ENCODE measurements at regions not wholly inside any gene's neighbourhood (a gene's known extent, or its start where the extent isn't known, plus 50 kb on each side); places are given as distances from the start of the nearest gene placed in this dataset.
A peak's percentile ranks its signal among the peaks of the same experiment; 100 is the strongest.
"Not testable (repeated sequence)": the region's sequence is repeated elsewhere in the genome, so short reads cannot be mapped to it uniquely, and the experiment has no call there.

DNA sequence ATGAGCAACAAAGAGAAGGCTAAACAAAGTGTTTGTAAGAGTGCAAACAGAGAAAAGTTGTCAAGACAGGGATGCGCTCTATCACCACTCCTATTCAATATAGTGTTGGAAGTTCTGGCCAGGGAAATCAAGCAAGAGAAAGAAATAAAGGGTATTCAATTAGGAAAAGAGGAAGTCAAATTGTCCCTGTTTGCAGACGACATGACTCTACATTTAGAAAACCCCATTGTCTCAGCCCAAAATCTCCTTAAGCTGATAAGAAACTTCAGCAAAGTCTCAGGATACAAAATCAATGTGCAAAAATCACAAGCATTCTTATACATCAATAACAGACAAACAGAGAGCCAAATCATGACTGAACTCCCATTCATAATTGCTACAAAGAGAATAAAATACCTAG is 143.4 kb upstream of the POGK start:
- DNase-seq (ENCODE audit: low read depth) = not testable (repeated sequence)

DNA sequence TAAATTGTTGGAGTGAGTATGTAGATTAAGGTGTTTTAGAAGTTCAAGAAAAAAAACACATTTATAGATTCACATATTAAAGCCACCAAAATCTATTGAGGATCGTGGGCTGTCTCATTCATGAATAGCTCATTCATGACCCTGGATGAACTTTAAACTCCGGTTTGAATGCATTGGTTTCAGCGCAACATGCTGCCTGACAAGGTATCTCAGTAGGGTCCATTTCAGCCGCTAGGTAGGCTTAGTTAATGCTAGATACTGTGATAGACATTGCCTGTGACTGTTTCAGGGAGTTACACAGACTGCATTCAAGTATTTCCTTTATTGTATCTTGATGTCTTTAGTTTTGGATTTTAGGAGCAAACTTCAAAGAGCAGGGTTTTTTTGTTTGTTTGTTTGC is 140.5 kb upstream of the POGK start:
- no peak for DNase-seq (ENCODE audit: low read depth)

DNA sequence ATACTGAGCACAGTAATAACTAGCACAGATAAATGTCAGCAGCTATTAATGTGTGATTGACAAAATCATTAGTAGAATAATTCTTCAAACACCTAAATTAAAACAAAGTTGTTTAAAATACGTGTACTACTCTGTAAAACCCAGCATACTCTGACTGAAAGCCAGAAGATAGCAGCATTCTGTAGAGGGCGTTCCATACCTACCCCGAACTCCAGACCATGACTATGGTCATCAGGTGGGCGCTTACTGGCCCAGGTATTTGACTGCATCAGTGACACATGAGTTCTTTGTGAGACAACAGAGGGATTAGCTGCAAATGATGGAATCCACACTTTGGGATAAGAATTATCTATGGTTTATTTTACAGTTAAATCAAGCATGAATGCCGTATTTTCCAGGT is 139.7 kb upstream of the POGK start:
- DNase-seq (ENCODE audit: low read depth) = no peak

GRCh38 chr1:166700696-166701095 is 138.6 kb upstream of the POGK start:
- no peak for DNase-seq (ENCODE audit: low read depth)

DNA sequence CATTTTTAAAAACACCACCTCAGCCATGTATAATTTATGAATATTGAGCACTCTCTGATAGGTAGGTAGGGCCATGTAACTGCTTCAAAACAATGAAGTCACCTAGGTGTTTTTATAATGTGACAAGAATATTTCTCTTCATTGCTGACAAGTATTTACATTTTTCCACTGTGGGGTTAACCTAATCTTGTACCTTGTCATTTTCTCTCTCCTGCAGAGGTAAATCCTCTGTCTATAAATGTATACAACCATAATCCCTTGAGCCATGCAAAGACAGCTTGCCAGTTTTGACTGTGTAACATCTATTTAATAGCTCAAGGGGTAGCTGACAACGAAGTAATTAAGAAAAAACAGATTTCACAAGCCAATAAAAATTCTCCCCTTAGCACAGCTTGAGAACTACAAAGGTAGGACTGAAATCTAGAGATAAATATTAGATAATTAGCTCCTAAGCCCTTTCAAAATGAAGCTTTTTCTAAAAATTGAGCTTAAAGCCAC is 137.6 kb upstream of the POGK start:
- DNase-seq (ENCODE audit: low read depth) = no peak

- DNase-seq (ENCODE audit: low read depth) = no peak
These were observed 136.1 kb upstream of the POGK start for GRCh38 chr1:166703141-166703540.

GRCh38 chr1:166703726-166704462 is 135.4 kb upstream of the POGK start:
- DNase-seq (ENCODE audit: low read depth) = no peak

DNA sequence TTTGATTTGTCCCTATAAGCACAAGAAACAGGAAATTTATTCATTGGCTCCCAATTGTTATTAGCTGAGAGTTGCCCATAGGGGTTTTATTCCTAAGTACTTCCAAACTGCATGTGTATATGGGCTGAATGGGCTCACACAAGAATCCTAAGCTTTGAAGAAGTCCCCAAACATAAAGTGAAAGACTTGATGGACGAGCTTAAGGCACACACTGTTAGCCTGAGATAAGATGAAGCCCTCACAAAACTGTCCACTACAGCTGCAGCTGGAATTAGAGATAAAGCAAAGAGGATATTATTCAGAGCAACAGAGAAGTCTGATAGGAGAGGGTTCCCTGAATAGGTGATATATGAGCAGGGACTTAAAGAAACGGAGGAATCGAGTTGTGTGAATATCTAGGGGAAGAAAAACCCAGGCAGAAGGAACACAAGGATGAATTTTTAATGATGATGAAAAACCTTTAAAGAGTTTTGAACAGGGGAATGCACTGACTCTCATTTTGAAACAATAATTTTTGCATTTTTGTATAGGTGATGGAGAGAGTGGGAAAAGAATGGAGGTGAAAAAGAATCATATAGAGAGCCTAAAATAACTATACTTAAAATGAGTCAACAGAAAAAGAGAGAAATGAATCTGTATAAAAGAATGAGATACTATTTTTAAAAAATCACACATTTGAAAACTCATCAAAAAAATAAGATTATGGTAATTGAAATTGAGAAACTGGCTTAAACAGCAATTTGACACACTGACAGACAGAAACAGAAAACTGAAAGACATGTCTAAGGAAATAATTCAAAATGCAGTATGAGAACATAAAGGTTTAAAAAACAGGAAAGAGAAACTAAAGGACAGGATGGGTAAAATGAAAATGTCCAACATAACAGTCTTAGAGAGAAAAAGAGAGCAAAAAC is 133.6 kb upstream of the POGK start:
- no peak for DNase-seq (ENCODE audit: low read depth)

- no peak for DNase-seq (ENCODE audit: low read depth)
These were observed 122.7 kb upstream of the POGK start for GRCh38 chr1:166716620-166717019.

- peak; percentile 20 for DNase-seq (ENCODE audit: low read depth)
These were observed 118.1 kb upstream of the POGK start for GRCh38 chr1:166721145-166721544.

DNA sequence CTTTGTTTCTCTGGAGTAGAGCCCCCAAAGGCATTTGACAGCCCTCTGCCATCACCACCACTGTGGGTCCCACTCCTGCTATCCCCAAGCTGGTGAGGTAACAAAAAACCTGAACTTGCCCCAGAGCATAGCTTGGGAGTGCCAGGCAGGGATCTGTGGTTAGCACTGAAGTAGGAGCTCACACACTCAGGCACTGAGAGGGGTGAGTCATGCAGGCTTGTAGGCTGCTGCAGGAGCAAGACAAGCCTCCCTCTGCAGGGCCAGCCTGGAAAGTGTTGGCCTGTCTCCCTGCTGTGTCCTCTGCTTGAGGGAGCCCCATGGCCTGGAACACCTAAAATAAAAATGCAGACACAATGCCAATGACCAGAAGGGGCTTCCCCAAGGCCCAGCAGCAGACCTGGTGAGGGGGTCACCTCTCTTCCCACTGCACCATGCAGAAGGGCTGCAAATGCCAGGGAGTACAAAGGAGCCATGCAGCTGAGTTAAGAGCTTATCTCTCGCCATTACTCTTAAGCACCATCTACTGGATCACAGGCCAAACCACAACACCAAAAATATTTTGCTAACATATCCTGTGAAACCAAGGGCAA is 108.9 kb upstream of the POGK start:
- DNase-seq (ENCODE audit: low read depth) = peak; percentile 24

DNA sequence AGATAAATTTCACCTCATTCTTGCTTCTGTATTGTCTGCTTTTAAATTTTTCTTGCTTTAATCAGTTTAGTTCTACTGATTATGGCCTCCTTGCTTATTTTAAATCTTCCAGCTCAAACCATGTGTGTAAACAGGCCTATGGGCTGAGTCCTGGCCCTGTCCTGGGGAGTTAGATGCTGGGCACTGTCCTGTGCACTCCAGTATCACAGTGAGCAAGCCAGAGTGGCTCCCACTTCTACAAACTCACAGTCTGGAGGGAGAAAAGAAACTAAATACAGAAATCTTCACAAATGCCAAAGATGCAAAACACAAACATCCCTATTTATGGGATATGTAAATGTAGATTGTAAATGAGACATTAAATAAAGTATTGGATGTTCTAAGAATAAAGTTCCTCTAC is 101.1 kb upstream of the POGK start:
- no peak for DNase-seq (ENCODE audit: low read depth)

DNA sequence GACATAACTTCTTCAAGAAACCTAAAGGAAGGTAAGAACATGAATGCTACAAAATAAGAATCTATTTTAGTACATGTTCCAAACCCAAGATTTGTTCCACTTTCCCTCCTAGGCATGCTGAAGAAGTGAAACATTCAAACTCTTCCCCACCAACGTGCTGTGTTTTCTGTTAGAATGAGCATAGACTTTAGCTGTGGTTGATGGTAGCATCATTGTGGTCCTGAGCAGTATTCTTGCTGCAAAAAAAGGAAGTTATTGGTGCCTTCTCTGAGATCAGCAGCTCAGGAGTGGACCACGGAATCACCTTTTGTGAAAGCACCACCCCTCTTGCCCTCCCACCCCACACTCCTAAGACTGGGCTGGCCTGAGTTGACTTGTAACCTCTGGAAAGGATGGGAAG is 100.4 kb upstream of the POGK start:
- DNase-seq (ENCODE audit: low read depth) = no peak

DNA sequence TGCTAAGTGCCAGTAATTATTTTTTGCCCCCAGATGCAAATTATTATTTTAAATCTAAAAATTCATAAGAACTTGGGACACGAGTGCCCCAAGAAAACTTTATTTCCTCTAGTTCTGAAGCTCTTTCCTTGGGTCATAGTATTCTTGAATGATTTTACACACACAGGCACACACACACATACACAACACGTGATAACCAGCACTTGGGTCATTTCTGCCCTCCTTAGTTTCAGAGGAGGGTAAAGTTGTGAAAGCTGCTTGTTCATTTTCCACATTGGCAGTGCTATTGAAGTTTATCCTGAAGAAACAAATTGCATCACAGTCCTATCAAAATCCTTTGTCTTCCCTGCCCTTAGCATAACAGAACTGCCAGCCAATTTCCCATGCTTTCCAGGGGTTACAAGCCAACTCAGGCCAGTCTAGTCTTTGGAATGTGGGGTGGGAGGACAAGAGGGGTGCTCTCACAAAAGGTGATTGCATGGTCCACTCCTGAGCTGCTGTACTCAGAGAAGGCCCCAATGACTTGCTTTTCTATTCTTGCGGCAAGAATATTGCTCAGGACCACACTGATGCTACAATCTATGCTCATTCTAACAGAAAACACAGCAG is 98.5 kb upstream of the POGK start:
- DNase-seq (ENCODE audit: low read depth) = no peak

DNA sequence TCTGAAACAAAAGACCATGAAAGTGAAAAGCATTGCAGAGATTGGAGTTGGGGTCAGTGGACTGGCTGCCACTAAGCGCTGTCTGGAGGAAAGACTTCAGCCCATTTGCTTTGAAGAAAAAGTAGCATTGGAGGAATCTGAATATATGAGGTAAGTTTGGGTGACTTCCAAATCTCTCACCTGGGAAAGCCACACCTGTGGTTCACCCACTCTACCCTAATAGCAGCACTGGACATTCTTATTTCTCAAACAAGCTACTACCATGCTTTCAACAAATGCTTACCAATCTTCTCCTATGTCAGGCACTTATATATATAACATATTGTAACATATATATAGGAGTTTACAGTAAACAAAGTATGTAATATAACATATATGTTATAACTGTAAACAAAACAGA is 76.0 kb upstream of the POGK start:
- no peak for DNase-seq (ENCODE audit: low read depth)

- DNase-seq (ENCODE audit: low read depth) = no peak
These were observed 72.3 kb upstream of the POGK start for GRCh38 chr1:166766942-166767341.

DNA sequence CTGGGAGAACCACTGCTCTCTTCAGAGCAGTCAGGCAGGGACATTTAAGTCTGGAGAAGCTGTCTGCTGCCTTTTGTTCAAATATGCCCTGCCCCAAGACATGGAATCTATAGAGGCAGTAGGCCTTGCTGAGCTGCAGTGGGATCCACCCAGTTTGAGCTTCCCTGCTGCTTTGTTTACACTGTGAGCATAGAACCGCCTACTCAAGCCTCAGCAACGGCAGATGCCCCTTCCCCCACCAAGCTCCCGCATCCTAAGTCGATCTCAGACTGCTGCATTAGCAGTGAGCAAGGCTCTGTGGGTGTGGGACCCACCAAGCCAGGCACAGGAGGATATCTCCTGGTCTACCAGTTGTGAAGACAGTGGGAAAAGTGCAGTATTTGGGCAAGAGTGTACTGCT is 54.6 kb upstream of the POGK start:
- not testable (repeated sequence) for DNase-seq (ENCODE audit: low read depth)

GRCh38 chr1:166785987-166786386 is 53.3 kb upstream of the POGK start:
- no peak for DNase-seq (ENCODE audit: low read depth)

DNA sequence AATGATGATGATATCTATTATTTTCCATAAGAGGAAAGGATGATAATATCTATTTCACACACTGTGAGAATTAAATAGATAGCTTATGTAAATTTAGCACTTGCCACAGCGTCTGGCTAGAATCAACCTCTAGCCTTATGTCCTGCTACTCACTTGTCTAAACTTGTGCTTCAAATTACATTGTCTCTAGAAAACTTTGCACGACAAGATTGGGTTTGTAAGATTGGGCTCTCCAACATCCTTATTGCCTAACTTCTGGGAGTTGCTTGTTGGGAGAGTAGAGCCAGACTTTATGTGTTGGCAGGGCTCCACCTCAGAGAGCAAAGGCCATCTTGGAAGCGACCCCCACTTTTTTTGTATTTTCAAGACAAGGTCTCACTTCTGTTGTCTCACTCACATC is 50.0 kb upstream of the POGK start:
- no peak for DNase-seq (ENCODE audit: low read depth)

Measured in ELR (cell line).